NB4 (cell line): ENCODE measurements at regions not wholly inside any gene's neighbourhood (a gene's known extent, or its start where the extent isn't known, plus 50 kb on each side); places are given as distances from the start of the nearest gene placed in this dataset.

Experiments
- CTCF ChIP-seq: IDR thresholded peaks from one replicate; pipeline ENCODE4 v1.5.1; 2012; ENCODE audit warnings: low read depth, low read length
- MAX ChIP-seq: IDR thresholded peaks from 2 replicates; pipeline ENCODE4 v1.6.1; 2011; ENCODE audit warnings: low read depth, low read length
- POLR2A ChIP-seq: IDR thresholded peaks from 2 replicates; pipeline ENCODE4 v1.6.1; 2011; ENCODE audit warnings: mild to moderate bottlenecking; ENCODE audit not compliant: insufficient read length; ENCODE audit errors: extremely low read depth

GRCh38 chr2:150081775-150082481 lies 405.5 kb downstream of the RND3 start:
- TF ChIP-seq CTCF (no peak), MAX (no peak), POLR2A (no peak)
